HepG2 (cell line): ENCODE measurements at regions not wholly inside any gene's neighbourhood (a gene's known extent, or its start where the extent isn't known, plus 50 kb on each side); places are given as distances from the start of the nearest gene placed in this dataset.

Experiments
- CBX1 ChIP-seq: IDR thresholded peaks from one replicate; pipeline ENCODE4 v1.6.1; 2016; ENCODE audit warnings: antibody characterized with exemption, low read depth
- DDIT3 ChIP-seq: sonication (generic); formaldehyde crosslinking; IDR thresholded peaks from 2 replicates; pipeline ENCODE4 v1.4.0; 2020; ENCODE audit warnings: mild to moderate bottlenecking, missing genetic modification reagents
- DRAP1 ChIP-seq: IDR thresholded peaks from 2 replicates; pipeline ENCODE4 v1.6.1; 2016; ENCODE audit warnings: missing genetic modification reagents, missing compliant biosample characterization
- GMEB1 ChIP-seq: sonication (generic); formaldehyde crosslinking; IDR thresholded peaks from 2 replicates; pipeline ENCODE4 v1.5.1; 2020; ENCODE audit warnings: missing genetic modification reagents, mild to moderate bottlenecking, borderline replicate concordance
- HOXA7 ChIP-seq: sonication (generic); formaldehyde crosslinking; IDR thresholded peaks from 2 replicates; pipeline ENCODE4 v1.8.1; 2022; ENCODE audit warnings: mild to moderate bottlenecking, missing genetic modification reagents, moderate library complexity
- MTF1 ChIP-seq: sonication (generic); formaldehyde crosslinking; IDR thresholded peaks from 2 replicates; pipeline ENCODE4 v1.5.0; 2020; ENCODE audit warnings: missing genetic modification reagents
- RAD21 ChIP-seq: fragments of 450-650 bp; formaldehyde crosslinking; IDR thresholded peaks from 2 replicates; pipeline ENCODE4 v1.5.0; 2020; ENCODE audit warnings: mild to moderate bottlenecking
- REXO4 ChIP-seq: sonication (generic); formaldehyde crosslinking; IDR thresholded peaks from 2 replicates; pipeline ENCODE4 v1.8.0; 2022; ENCODE audit warnings: missing genetic modification reagents, mild to moderate bottlenecking, borderline replicate concordance
- SIX4 ChIP-seq: sonication (generic); formaldehyde crosslinking; IDR thresholded peaks from 2 replicates; pipeline ENCODE4 v1.4.0; 2020; ENCODE audit warnings: missing genetic modification reagents
- SMARCE1 ChIP-seq: fragments of 450-650 bp; IDR thresholded peaks from 2 replicates; pipeline ENCODE4 v1.6.1; 2017; ENCODE audit warnings: borderline replicate concordance
- SRSF4 ChIP-seq: fragments of 200-400 bp; formaldehyde crosslinking; IDR thresholded peaks from one replicate; pipeline ENCODE4 v1.6.1; 2018; ENCODE audit warnings: mild to moderate bottlenecking, low read depth, low read length, moderate library complexity; ENCODE audit not compliant: poor library complexity, severe bottlenecking
- TAF1 ChIP-seq: sonication (generic); formaldehyde crosslinking; IDR thresholded peaks from 2 replicates; pipeline ENCODE4 v1.4.0; 2020; ENCODE audit warnings: missing genetic modification reagents
- ZMYM2 ChIP-seq: sonication (generic); formaldehyde crosslinking; IDR thresholded peaks from 2 replicates; pipeline ENCODE4 v1.8.0; 2022; ENCODE audit warnings: mild to moderate bottlenecking, missing genetic modification reagents
- ZNF276 ChIP-seq: sonication (generic); formaldehyde crosslinking; IDR thresholded peaks from 2 replicates; pipeline ENCODE4 v1.4.0; 2020; ENCODE audit warnings: mild to moderate bottlenecking, low read depth, missing genetic modification reagents
- ZNF280D ChIP-seq: sonication (generic); formaldehyde crosslinking; IDR thresholded peaks from 2 replicates; pipeline ENCODE4 v1.5.1; 2020; ENCODE audit warnings: mild to moderate bottlenecking, missing genetic modification reagents
- ZNF556 ChIP-seq: sonication (generic); formaldehyde crosslinking; IDR thresholded peaks from 2 replicates; pipeline ENCODE4 v1.4.0; 2020; ENCODE audit warnings: mild to moderate bottlenecking, missing genetic modification reagents, borderline replicate concordance
- ZNF558 ChIP-seq: sonication (generic); formaldehyde crosslinking; IDR thresholded peaks from 2 replicates; pipeline ENCODE4 v1.9.0; 2022; ENCODE audit warnings: mild to moderate bottlenecking, missing genetic modification reagents, borderline replicate concordance
- ZNF576 ChIP-seq: sonication (generic); formaldehyde crosslinking; IDR thresholded peaks from 2 replicates; pipeline ENCODE4 v1.4.0; 2020; ENCODE audit warnings: mild to moderate bottlenecking, missing genetic modification reagents
- ZNF713 ChIP-seq: sonication (generic); formaldehyde crosslinking; IDR thresholded peaks from 2 replicates; pipeline ENCODE4 v1.4.0; 2020; ENCODE audit warnings: mild to moderate bottlenecking, missing genetic modification reagents
- ZNF749 ChIP-seq: sonication (generic); formaldehyde crosslinking; IDR thresholded peaks from 2 replicates; pipeline ENCODE4 v1.8.0; 2022; ENCODE audit warnings: mild to moderate bottlenecking, missing genetic modification reagents, moderate library complexity, borderline replicate concordance
- ZSCAN25 ChIP-seq: sonication (generic); formaldehyde crosslinking; IDR thresholded peaks from 2 replicates; pipeline ENCODE4 v1.8.0; 2022; ENCODE audit warnings: mild to moderate bottlenecking, missing genetic modification reagents
- ZSCAN30 ChIP-seq: sonication (generic); formaldehyde crosslinking; IDR thresholded peaks from 2 replicates; pipeline ENCODE4 v1.5.0; 2020; ENCODE audit warnings: mild to moderate bottlenecking, missing genetic modification reagents

GRCh38 chr17:72422505-72423285 is 301.9 kb downstream of the SOX9 start (continued):
- TF ChIP-seq GMEB1 (CRISPR knock-in tag) = no peak
- TF ChIP-seq DRAP1 (CRISPR knock-in tag) = peak; percentile 85
- TF ChIP-seq SIX4 (CRISPR knock-in tag) = 0 out of 2 replicates have a peak, but pooled peaks have one; percentile 11
- peak; percentile 74 for TF ChIP-seq ZSCAN25 (CRISPR knock-in tag)
- TF ChIP-seq SMARCE1 = no peak
- no peak; the same call in 1 of the 2 replicates for TF ChIP-seq ZSCAN30 (CRISPR knock-in tag)
- TF ChIP-seq ZNF280D (CRISPR knock-in tag) = peak; percentile 97
- TF ChIP-seq ZNF556 (CRISPR knock-in tag) = peak; percentile 88; the same call in 1 of the 2 replicates
- TF ChIP-seq ZNF276 = peak; percentile 69; the same call in 1 of the 2 replicates
- no peak; the same call in 1 of the 2 replicates for TF ChIP-seq RAD21 (CRISPR knock-in tag)
- TF ChIP-seq ZMYM2 = peak; percentile 89; the same call in 1 of the 2 replicates
- no peak for TF ChIP-seq REXO4 (CRISPR knock-in tag)
- TF ChIP-seq SRSF4 = no peak
- TF ChIP-seq DDIT3 = no peak
- no peak for TF ChIP-seq ZNF558 (CRISPR knock-in tag)
- no peak for TF ChIP-seq ZNF713 (CRISPR knock-in tag)
- TF ChIP-seq HOXA7 (CRISPR knock-in tag) = no peak
- TF ChIP-seq ZNF576 (CRISPR knock-in tag) = no peak
- TF ChIP-seq CBX1 = no peak
- TF ChIP-seq TAF1 (CRISPR knock-in tag) = peak; percentile 28; the same call in 1 of the 2 replicates
- no peak for TF ChIP-seq MTF1
- no peak for TF ChIP-seq ZNF749
